H1 (cell line): ENCODE measurements at regions not wholly inside any gene's neighbourhood (a gene's known extent, or its start where the extent isn't known, plus 50 kb on each side); places are given as distances from the start of the nearest gene placed in this dataset.

Experiments used
- CTCF ChIA-PET: fragments of 300-600 bp; sonication (Branson Sonifier 250); formaldehyde crosslinking; loops from one replicate; lab custom pipeline; 2021; ENCODE audit not compliant: partially characterized antibody; lab: Charles Lee
- POLR2A ChIA-PET: fragments of 300-600 bp; sonication (Branson Sonifier 250); formaldehyde crosslinking; loops from one replicate; lab custom pipeline; 2021; ENCODE audit warnings: inconsistent platforms; ENCODE audit not compliant: partially characterized antibody; lab: Charles Lee
- DNase-seq, 2 experiments: peaks; one replicate each; pipeline versions ENCODE4 v3.0.0 to v3.0.0-alpha.2; 2010 to 2022; ENCODE audit warnings: low spot score in 2 of 2, low read depth in 1 of 2, mixed read lengths in 1 of 2
- FAIRE-seq: peaks from 2 replicates; lab custom pipeline; 2011; peaks lifted over from hg19 to GRCh38; lab: Jason Lieb, UNC
- H2AFZ ChIP-seq: 2 replicates; pipeline ENCODE4 v1.8.1; 2012; ENCODE audit warnings: low read length, inconsistent platforms
- H2AK5ac ChIP-seq: 2 replicates; pipeline ENCODE4 v1.6.1; 2013; ENCODE audit warnings: low read depth, low read length
- H2BK120ac ChIP-seq: replicated peaks from 2 replicates; pipeline ENCODE3; 2013; ENCODE audit warnings: low read depth, low read length, inconsistent platforms
- H2BK12ac ChIP-seq: 2 replicates; pipeline ENCODE4 v1.6.1; 2013; ENCODE audit warnings: low read depth, low read length
- H2BK15ac ChIP-seq: 2 replicates; pipeline ENCODE4 v1.6.1; 2013; ENCODE audit warnings: low read length
- H2BK20ac ChIP-seq: 2 replicates; pipeline ENCODE4 v1.6.1; 2013; ENCODE audit warnings: low read length
- H2BK5ac ChIP-seq: 2 replicates; pipeline ENCODE4 v1.6.1; 2013; ENCODE audit warnings: low read depth, low read length
- H3K14ac ChIP-seq: 2 replicates; pipeline ENCODE4 v1.6.1; 2013; ENCODE audit warnings: inconsistent platforms; ENCODE audit not compliant: insufficient read length
- H3K18ac ChIP-seq: 2 replicates; pipeline ENCODE4 v1.6.1; 2013; ENCODE audit warnings: low read length; ENCODE audit errors: extremely low read depth
- H3K23ac ChIP-seq: 2 replicates; pipeline ENCODE4 v1.6.1; 2013; ENCODE audit warnings: inconsistent platforms; ENCODE audit not compliant: insufficient read length
- H3K23me2 ChIP-seq: 2 replicates; pipeline ENCODE4 v1.6.1; 2013; ENCODE audit warnings: low read depth, low read length
- H3K27ac ChIP-seq: 2 replicates; pipeline ENCODE4 v1.6.1; 2011; ENCODE audit warnings: low read depth, low read length, inconsistent platforms
- H3K27me3 ChIP-seq, 4 experiments: replicated peaks in 1 of 4; 1 replicate in 1 of 4; 2 replicates in 3 of 4; pipeline versions ENCODE4 v1.6.1 to v1.8.1; 2011 to 2013; ENCODE audit warnings: low read length in 3 of 4, mild to moderate bottlenecking in 3 of 4, inconsistent platforms in 2 of 4, mixed read lengths in 2 of 4, moderate library complexity in 1 of 4; ENCODE audit not compliant: control insufficient read depth in 3 of 4, insufficient read depth in 3 of 4; ENCODE audit errors: extremely low read depth in 1 of 4
- H3K36me3 ChIP-seq, 4 experiments: 2 replicates each; pipeline versions ENCODE4 v1.6.1 to v1.8.1; 2011 to 2013; ENCODE audit warnings: mild to moderate bottlenecking in 4 of 4, low read length in 3 of 4, moderate library complexity in 2 of 4, control low read depth in 1 of 4, inconsistent platforms in 1 of 4; ENCODE audit not compliant: insufficient read depth in 4 of 4, control insufficient read depth in 2 of 4
- H3K4ac ChIP-seq: replicated peaks from 2 replicates; pipeline ENCODE3; 2013; ENCODE audit warnings: low read length, low read depth, mixed read lengths, inconsistent platforms; ENCODE audit not compliant: insufficient read length
- H3K4me1 ChIP-seq, 4 experiments: replicated peaks in 1 of 4; 1 replicate in 1 of 4; 2 replicates in 3 of 4; pipeline versions ENCODE4 v1.6.1 to v1.8.1; 2011 to 2013; ENCODE audit warnings: low read length in 3 of 4, inconsistent platforms in 2 of 4, mixed read lengths in 1 of 4; ENCODE audit not compliant: insufficient read depth in 4 of 4, control insufficient read depth in 3 of 4
- H3K4me2 ChIP-seq, 2 experiments: 2 replicates each; pipeline versions ENCODE4 v1.6.1 to v1.8.1; 2011 to 2013; ENCODE audit warnings: low read depth in 2 of 2, low read length in 2 of 2, control low read depth in 1 of 2, inconsistent platforms in 1 of 2, mild to moderate bottlenecking in 1 of 2; ENCODE audit not compliant: insufficient read depth in 1 of 2
- H3K4me3 ChIP-seq, 4 experiments: fragments of 200-600, 300-600 bp in 1 of 4; sonication (generic), shearing (Covaris generic), sonication (Bioruptor Twin) in 1 of 4; 2 replicates each; pipeline versions ENCODE4 v1.5.1 to v1.8.1; 2011 to 2016; ENCODE audit warnings: low read length in 4 of 4, low read depth in 3 of 4, control low read depth in 2 of 4, inconsistent platforms in 2 of 4, mild to moderate bottlenecking in 2 of 4, mixed read lengths in 1 of 4, moderate library complexity in 1 of 4; ENCODE audit not compliant: insufficient read depth in 2 of 4; ENCODE audit errors: extremely low read depth in 1 of 4
- H3K56ac ChIP-seq: replicated peaks from 2 replicates; pipeline ENCODE3; 2013; ENCODE audit warnings: low read depth, mild to moderate bottlenecking, mixed read lengths, low read length, inconsistent platforms; ENCODE audit not compliant: insufficient read length
- H3K79me1 ChIP-seq: 2 replicates; pipeline ENCODE4 v1.6.1; 2013; ENCODE audit warnings: low read depth, low read length, control low read depth
- H3K79me2 ChIP-seq, 2 experiments: 2 replicates each; pipeline versions ENCODE4 v1.6.1 to v1.8.1; 2012 to 2013; ENCODE audit warnings: low read length in 2 of 2, mild to moderate bottlenecking in 2 of 2, inconsistent platforms in 1 of 2; ENCODE audit not compliant: insufficient read depth in 2 of 2, control insufficient read depth in 1 of 2
- H3K9ac ChIP-seq, 4 experiments: replicated peaks in 1 of 4; 1 replicate in 1 of 4; 2 replicates in 3 of 4; pipeline versions ENCODE4 v1.6.1 to v1.8.1; 2011 to 2013; ENCODE audit warnings: low read depth in 3 of 4, low read length in 3 of 4, control low read depth in 2 of 4, mild to moderate bottlenecking in 2 of 4, moderate library complexity in 2 of 4, inconsistent platforms in 1 of 4; ENCODE audit errors: extremely low read depth in 1 of 4
- H3K9me3 ChIP-seq, 2 experiments: 2 replicates each; pipeline versions ENCODE4 v1.6.1 to v1.8.1; 2012 to 2013; ENCODE audit warnings: mild to moderate bottlenecking in 2 of 2, moderate library complexity in 2 of 2, control low read depth in 1 of 2, inconsistent platforms in 1 of 2, low read depth in 1 of 2, low read length in 1 of 2, mixed read lengths in 1 of 2; ENCODE audit not compliant: insufficient read depth in 2 of 2
- H4K20me1 ChIP-seq, 2 experiments: replicated peaks in 1 of 2; 2 replicates each; pipeline versions ENCODE3 to v1.8.1; 2011 to 2013; ENCODE audit warnings: inconsistent platforms in 2 of 2, low read length in 2 of 2, mild to moderate bottlenecking in 1 of 2; ENCODE audit not compliant: insufficient read depth in 2 of 2, control insufficient read depth in 1 of 2
- H4K5ac ChIP-seq: 2 replicates; pipeline ENCODE4 v1.6.1; 2013; ENCODE audit warnings: low read length, low read depth, mixed read lengths, inconsistent platforms; ENCODE audit not compliant: insufficient read length
- H4K8ac ChIP-seq: 2 replicates; pipeline ENCODE4 v1.8.0; 2013; ENCODE audit warnings: mild to moderate bottlenecking, moderate library complexity, low read length, inconsistent platforms; ENCODE audit not compliant: insufficient read depth; ENCODE audit errors: extremely low read depth
- H4K91ac ChIP-seq: replicated peaks from 2 replicates; pipeline ENCODE3; 2013; ENCODE audit warnings: low read length, mixed read lengths, inconsistent platforms; ENCODE audit not compliant: insufficient read length
- CBX8 ChIP-seq: fragments of 300-800, 300-1000 bp; sonication (generic); IDR thresholded peaks from 2 replicates; pipeline ENCODE4 v1.7.1; 2016; ENCODE audit warnings: low read depth, low read length, borderline replicate concordance
- CHD2 ChIP-seq: IDR thresholded peaks from 2 replicates; pipeline ENCODE4 v1.6.1; 2012; ENCODE audit warnings: low read length, improper control_type of control experiment
- GTF2F1 ChIP-seq: IDR thresholded peaks from 2 replicates; pipeline ENCODE4 v1.6.1; 2012; ENCODE audit warnings: low read depth, low read length, improper control_type of control experiment, borderline replicate concordance
- POLR2AphosphoS5 ChIP-seq: IDR thresholded peaks from 2 replicates; pipeline ENCODE4 v1.6.1; 2011; ENCODE audit warnings: low read depth, low read length
- RBBP5 ChIP-seq: IDR thresholded peaks from 2 replicates; pipeline ENCODE4 v1.7.1; 2012; ENCODE audit warnings: low read depth, mild to moderate bottlenecking, inconsistent platforms, low read length, moderate library complexity, borderline replicate concordance
- RNF2 ChIP-seq: fragments of 200-900, 300-1000 bp; sonication (generic); IDR thresholded peaks from 2 replicates; pipeline ENCODE4 v1.7.1; 2016; ENCODE audit warnings: borderline replicate concordance, low read depth, mild to moderate bottlenecking, antibody characterized with exemption, low read length; ENCODE audit not compliant: poor library complexity, severe bottlenecking; ENCODE audit errors: missing control alignments
- SIRT6 ChIP-seq: IDR thresholded peaks from one replicate; pipeline ENCODE4 v1.7.1; 2012; ENCODE audit warnings: low read length, inconsistent platforms
- WGBS, 2 experiments: shearing (Covaris generic) in 1 of 2; methylation state at CpG; one replicate each; pipeline versions ENCODE4 v1.1.6 to v1.1.7; 2013 to 2015; ENCODE audit warnings: low lambda C conversion rate in 2 of 2, mixed read lengths in 2 of 2, inconsistent platforms in 1 of 2, low coverage in 1 of 2, missing lambda C conversion rate in 1 of 2; ENCODE audit not compliant: insufficient replicate concordance in 2 of 2, insufficient coverage in 1 of 2, insufficient read length in 1 of 2; ENCODE audit errors: extremely low coverage in 1 of 2, missing lambda C conversion rate in 1 of 2; 5-methylcytosine and 5-hydroxymethylcytosine counted together
- TF ChIP-seq, protein P1 (sequence below): IDR thresholded peaks from 2 replicates; pipeline ENCODE4 v1.6.1; 2012; ENCODE audit warnings: inconsistent platforms

DNA sequence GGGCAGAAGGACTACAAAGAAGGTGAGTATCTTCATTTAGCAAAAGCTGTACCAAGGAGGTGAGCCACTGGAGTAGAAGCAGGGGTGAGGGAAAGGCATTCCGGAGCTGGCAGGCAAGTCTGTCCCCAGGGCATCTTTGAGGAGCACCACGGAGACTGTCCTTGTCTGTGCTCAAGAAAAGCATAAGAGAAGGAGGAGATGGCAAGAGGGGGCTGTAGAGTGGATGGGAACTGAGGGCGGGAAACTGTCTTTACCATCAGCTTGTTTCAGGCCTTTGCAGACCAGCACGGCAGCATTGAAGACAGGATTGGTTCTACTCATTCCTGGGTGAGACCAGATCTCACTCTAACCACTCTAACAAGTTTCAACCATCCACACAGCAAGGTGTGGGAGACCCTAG, 355.8 kb downstream of the AJAP1 start:
- H2BK120ac ChIP-seq = no peak overlapping the region
- 85% methylated on average over 4 of the region's 4 CpGs; no CpG with 5 or more reads in 1 of the 2 experiments for WGBS, 2 experiments

More for the DNA sequence above, 355.8 kb downstream of the AJAP1 start:
- no peak overlapping the region for H3K4ac ChIP-seq
- H2BK5ac ChIP-seq = no peak overlapping the region
- CTCF ChIA-PET = interaction anchor here (0.9 kb wide), 1 partner anchor 230 kb away, joined by 3 read pairs; no protein-coding TSS in a partner anchor
- H4K20me1 ChIP-seq = no peaks in the 10 kb centered on the region
- H4K5ac ChIP-seq = no peak overlapping the region
- H3K9ac ChIP-seq = no peak overlapping the region
- no peaks in the 10 kb centered on the region for H3K36me3 ChIP-seq
- H3K4me1 ChIP-seq = no peaks in the 10 kb centered on the region; a peak in 1 of 7 replicates
- POLR2A ChIA-PET = no interaction called here
- no peak overlapping the region for H4K8ac ChIP-seq
- no peak overlapping the region for H3K4me3 ChIP-seq
- DNase-seq (no peak), FAIRE-seq (no peak)
- no peak overlapping the region for H2BK20ac ChIP-seq
- TF ChIP-seq GTF2F1 (no peak), POLR2AphosphoS5 (no peak), CBX8 (no peak), SIRT6 (no peak), CHD2 (no peak), RBBP5 (no peak), RNF2 (no peak)
- TF ChIP-seq, protein P1, sequence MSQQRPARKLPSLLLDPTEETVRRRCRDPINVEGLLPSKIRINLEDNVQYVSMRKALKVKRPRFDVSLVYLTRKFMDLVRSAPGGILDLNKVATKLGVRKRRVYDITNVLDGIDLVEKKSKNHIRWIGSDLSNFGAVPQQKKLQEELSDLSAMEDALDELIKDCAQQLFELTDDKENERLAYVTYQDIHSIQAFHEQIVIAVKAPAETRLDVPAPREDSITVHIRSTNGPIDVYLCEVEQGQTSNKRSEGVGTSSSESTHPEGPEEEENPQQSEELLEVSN = no peak
- no peak overlapping the region for H3K23ac ChIP-seq
- H2BK12ac ChIP-seq = no peak overlapping the region
- H3K79me1 ChIP-seq = no peaks in the 10 kb centered on the region
- no peak overlapping the region for H3K14ac ChIP-seq
- no peaks in the 10 kb centered on the region for H3K79me2 ChIP-seq
- H3K4me2 ChIP-seq = no peak overlapping the region
- no peak overlapping the region for H2AK5ac ChIP-seq
- H3K27ac ChIP-seq = no peak overlapping the region
- H2BK15ac ChIP-seq = no peak overlapping the region; the same call in 1 of the 2 replicates
- H3K23me2 ChIP-seq = peaks cover 9% of the 10 kb centered on the region; the same call in 1 of the 2 replicates
- no peak overlapping the region for H3K18ac ChIP-seq
- peaks cover 3 to 5% of the 10 kb centered on the region in 2 experiments; a peak in 2 of 4 replicates for H3K9me3 ChIP-seq
- no peak overlapping the region for H3K56ac ChIP-seq
- no peak overlapping the region for H4K91ac ChIP-seq
- H3K27me3 ChIP-seq = no peaks in the 10 kb centered on the region
- no peak overlapping the region for H2AFZ ChIP-seq
